ENCODE measurements at regions not wholly inside any gene's neighbourhood (a gene's known extent, or its start where the extent isn't known, plus 50 kb on each side); places are given as distances from the start of the nearest gene placed in this dataset.

DNA sequence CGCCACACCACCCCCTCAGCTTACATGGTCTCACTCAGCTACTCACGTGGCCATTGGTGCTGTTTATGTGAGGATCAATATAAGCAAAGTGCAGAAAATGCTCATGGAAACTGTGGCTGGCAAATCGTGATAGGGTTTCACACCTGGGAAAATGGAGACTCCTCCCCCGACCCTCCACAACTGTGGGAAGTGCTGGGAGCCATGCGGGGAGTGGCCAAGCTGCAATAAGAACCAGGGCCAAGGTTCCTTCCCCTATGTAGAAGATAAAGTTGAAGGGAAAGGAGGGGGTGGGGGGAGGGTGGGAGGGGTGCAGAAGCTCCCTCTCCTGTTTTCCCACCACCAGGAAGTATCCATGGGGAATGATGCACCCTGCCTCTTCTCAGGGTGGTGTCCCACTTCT is 145.5 kb upstream of the MAMLD1 start:
- H3K4me3 ChIP-seq, result no peak overlapping the region
- TF ChIP-seq POLR2A (IDR thresholded peaks at IDR 0.05), result no peak
- no peak for TF ChIP-seq CTCF (IDR thresholded peaks at IDR 0.05)
- DNase-seq, result no peak
- WGBS (ENCODE audit: insufficient coverage, low coverage, low lambda C conversion rate, missing lambda C conversion rate), result 51% methylated on average over 5 of the region's 5 CpGs
- no peak for ATAC-seq
- H3K4me1 ChIP-seq, result no peaks in the 10 kb centered on the region
- H3K36me3 ChIP-seq, result no peaks in the 10 kb centered on the region
- no peak overlapping the region for H3K27ac ChIP-seq
- no peaks in the 10 kb centered on the region for H3K27me3 ChIP-seq
- no peaks in the 10 kb centered on the region for H3K9me3 ChIP-seq
- intact Hi-C loops (cut with DNase I), result no loop called here

DNA sequence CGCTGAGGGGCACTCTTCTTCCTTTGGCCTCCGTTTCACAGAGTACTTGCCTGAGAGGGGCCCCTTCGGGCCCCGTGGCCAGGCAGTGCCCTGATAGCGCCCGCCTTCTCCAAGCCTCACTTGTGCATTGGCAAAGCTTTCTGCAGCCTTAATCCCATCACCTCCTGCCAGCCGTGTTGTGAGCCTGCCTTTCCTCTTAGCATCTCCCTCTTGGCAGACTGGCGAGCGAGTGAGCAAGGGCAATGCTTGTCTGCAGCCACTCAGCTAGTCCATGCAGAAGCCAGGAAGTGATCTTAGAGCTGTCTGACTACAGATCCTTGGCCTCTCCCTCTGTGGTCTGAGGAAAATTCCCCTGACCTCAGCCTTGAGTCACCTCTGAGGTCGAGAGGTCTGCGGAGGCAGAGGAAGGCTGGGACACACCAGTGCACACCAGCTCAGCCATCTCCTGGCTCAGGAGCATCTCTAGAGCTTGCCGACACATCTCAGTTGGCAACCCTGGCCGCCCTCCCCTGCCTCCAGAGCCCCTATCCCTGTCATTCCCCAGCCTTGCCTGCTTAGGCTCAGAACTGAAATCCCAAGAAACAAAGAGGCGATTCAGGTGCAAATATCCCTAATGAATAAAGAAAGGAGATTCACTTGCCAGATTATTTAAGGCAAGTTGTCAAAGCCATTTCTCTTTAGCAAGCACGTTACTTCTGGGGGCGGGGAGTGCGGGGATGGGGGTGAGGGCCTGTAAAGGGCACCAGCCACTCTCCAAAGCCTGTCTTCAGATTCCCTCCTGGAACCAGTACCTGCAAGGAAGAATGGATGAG is 143.5 kb upstream of the MAMLD1 start:
- Histone ChIP-seq H3K27ac (no peak overlapping the region), H3K27me3 (no peaks in the 10 kb centered on the region), H3K36me3 (no peaks in the 10 kb centered on the region), H3K9me3 (no peaks in the 10 kb centered on the region), H3K4me1 (no peaks in the 10 kb centered on the region), H3K4me3 (no peak overlapping the region)
- intact Hi-C loops (cut with DNase I), result no loop called here
- TF ChIP-seq POLR2A (IDR thresholded peaks at IDR 0.05), result no peak
- no peak for TF ChIP-seq CTCF (IDR thresholded peaks at IDR 0.05)
- whole genome bisulfite sequencing (ENCODE audit: insufficient coverage, low coverage, low lambda C conversion rate, missing lambda C conversion rate), result 53% methylated on average over 12 of the region's 17 CpGs
- ATAC-seq (no peak), DNase-seq (no peak)

GRCh38 chrX:150223176-150224015 is 139.7 kb upstream of the MAMLD1 start:
- DNase-seq (no peak), ATAC-seq (no peak)
- 75% methylated on average over 5 of the region's 12 CpGs for WGBS (ENCODE audit: insufficient coverage, low coverage, low lambda C conversion rate, missing lambda C conversion rate)
- no peaks in the 10 kb centered on the region for H3K4me1 ChIP-seq
- H3K9me3 ChIP-seq, result no peaks in the 10 kb centered on the region
- H3K36me3 ChIP-seq, result no peaks in the 10 kb centered on the region
- intact Hi-C loops (cut with DNase I), result no loop called here
- no peak overlapping the region for H3K4me3 ChIP-seq
- TF ChIP-seq CTCF (IDR thresholded peaks at IDR 0.05) (no peak), POLR2A (IDR thresholded peaks at IDR 0.05) (no peak)
- no peaks in the 10 kb centered on the region for H3K27me3 ChIP-seq
- no peak overlapping the region for H3K27ac ChIP-seq

DNA sequence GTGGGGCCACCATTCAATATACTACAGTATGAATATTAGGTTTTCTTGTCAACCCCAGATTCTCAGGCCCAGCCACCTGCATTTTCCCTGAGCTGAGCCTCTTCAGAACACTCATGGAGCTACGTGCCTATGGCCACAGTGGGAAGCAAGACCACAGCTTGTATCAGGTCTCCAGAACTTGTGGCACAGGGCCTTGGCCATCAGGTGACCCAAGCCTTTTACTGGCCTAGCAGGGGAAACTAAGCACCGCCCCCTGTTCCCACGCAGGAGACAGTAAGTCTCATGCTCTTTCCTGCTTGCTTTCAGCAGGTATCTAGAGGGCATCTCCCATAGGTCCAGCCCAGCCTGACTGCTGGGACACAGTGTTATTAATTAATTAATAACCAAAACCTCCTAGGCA is 138.4 kb upstream of the MAMLD1 start:
- intact Hi-C loops (cut with DNase I), result no loop called here
- ATAC-seq (no peak), DNase-seq (no peak)
- 80% methylated on average over 1 of the region's 3 CpGs for WGBS (ENCODE audit: insufficient coverage, low coverage, low lambda C conversion rate, missing lambda C conversion rate)
- Histone ChIP-seq H3K36me3 (no peaks in the 10 kb centered on the region), H3K27ac (no peak overlapping the region), H3K9me3 (no peaks in the 10 kb centered on the region), H3K27me3 (no peaks in the 10 kb centered on the region), H3K4me3 (no peak overlapping the region), H3K4me1 (no peaks in the 10 kb centered on the region)
- TF ChIP-seq POLR2A (IDR thresholded peaks at IDR 0.05) (no peak), CTCF (IDR thresholded peaks at IDR 0.05) (no peak)

All from right lobe of liver (tissue), 6 donors.